Liver (tissue), 8 donors: ENCODE measurements at regions not wholly inside any gene's neighbourhood (a gene's known extent, or its start where the extent isn't known, plus 50 kb on each side); places are given as distances from the start of the nearest gene placed in this dataset.

Source experiments
- DNase-seq: peaks from one replicate; pipeline ENCODE4 v3.0.0-alpha.2; 2017; ENCODE audit warnings: low spot score
- H3K27ac ChIP-seq, 2 donors: one replicate each; pipeline ENCODE4 v1.7.0; 2013; ENCODE audit warnings: inconsistent platforms in 2 of 2, low read length in 2 of 2, control low read depth in 1 of 2, low read depth in 1 of 2, mild to moderate bottlenecking in 1 of 2
- H3K27me3 ChIP-seq, 4 donors: one replicate each; pipeline versions ENCODE4 v1.6.1 to v1.7.0; 2013; ENCODE audit warnings: low read length in 3 of 4, inconsistent platforms in 1 of 4, mild to moderate bottlenecking in 1 of 4, moderate library complexity in 1 of 4; ENCODE audit not compliant: control insufficient read depth in 4 of 4, insufficient read depth in 4 of 4
- H3K36me3 ChIP-seq, 4 donors: one replicate each; pipeline versions ENCODE4 v1.6.1 to v1.7.0; 2013; ENCODE audit warnings: low read length in 3 of 4, mild to moderate bottlenecking in 3 of 4, low read depth in 1 of 4, moderate library complexity in 1 of 4; ENCODE audit not compliant: control insufficient read depth in 4 of 4, insufficient read depth in 3 of 4
- H3K4me1 ChIP-seq, 4 donors: one replicate each; pipeline versions ENCODE4 v1.6.1 to v1.7.0; 2013; ENCODE audit warnings: low read length in 3 of 4, mild to moderate bottlenecking in 3 of 4, moderate library complexity in 1 of 4; ENCODE audit not compliant: control insufficient read depth in 4 of 4, insufficient read depth in 4 of 4
- H3K4me3 ChIP-seq, 3 donors: one replicate each; pipeline versions ENCODE4 v1.6.1 to v1.7.0; 2013; ENCODE audit warnings: low read length in 3 of 3, control low read depth in 1 of 3, low read depth in 1 of 3, mild to moderate bottlenecking in 1 of 3
- H3K9ac ChIP-seq, 2 donors: one replicate each; pipeline ENCODE4 v1.7.0; 2013; ENCODE audit warnings: low read length in 2 of 2, mild to moderate bottlenecking in 2 of 2, moderate library complexity in 2 of 2, control low read depth in 1 of 2, low read depth in 1 of 2
- H3K9me3 ChIP-seq, 4 donors: one replicate each; pipeline versions ENCODE4 v1.6.1 to v1.7.0; 2013; ENCODE audit warnings: low read length in 3 of 4; ENCODE audit not compliant: control insufficient read depth in 4 of 4
- ATF3 ChIP-seq: IDR thresholded peaks from 2 replicates; pipeline ENCODE4 v1.6.1; 2016; ENCODE audit warnings: antibody characterized with exemption
- CTCF ChIP-seq: fragments of 150-350 bp; IDR thresholded peaks from 2 replicates; pipeline ENCODE4 v1.5.1; 2017; ENCODE audit warnings: improper control_type of control experiment, low read depth, low read length; ENCODE audit not compliant: missing input control
- EGR1 ChIP-seq, 2 donors: IDR thresholded peaks; 2 replicates each; pipeline ENCODE4 v1.6.1; 2016 to 2018; ENCODE audit warnings: antibody characterized with exemption in 2 of 2, low read depth in 2 of 2
- FOXA1 ChIP-seq: IDR thresholded peaks from 2 replicates; pipeline ENCODE4 v1.6.1; 2016; ENCODE audit warnings: antibody characterized with exemption
- FOXA2 ChIP-seq: IDR thresholded peaks from 2 replicates; pipeline ENCODE4 v1.6.1; 2016; ENCODE audit warnings: antibody characterized with exemption
- GABPA ChIP-seq, 2 donors: IDR thresholded peaks in 1 of 2; conservative IDR thresholded peaks in 1 of 2; 2 replicates each; pipeline ENCODE4 v1.6.1; 2016; ENCODE audit warnings: antibody characterized with exemption in 2 of 2, mild to moderate bottlenecking in 1 of 2, moderate library complexity in 1 of 2
- HNF4A ChIP-seq, 2 donors: conservative IDR thresholded peaks; 2 replicates each; pipeline ENCODE4 v1.6.1; 2016; ENCODE audit warnings: antibody characterized with exemption in 2 of 2, mild to moderate bottlenecking in 2 of 2
- HNF4G ChIP-seq: IDR thresholded peaks from 2 replicates; pipeline ENCODE4 v1.6.1; 2016; ENCODE audit warnings: antibody characterized with exemption
- JUND ChIP-seq, 2 donors: IDR thresholded peaks; 2 replicates each; pipeline ENCODE4 v1.6.1; 2016; ENCODE audit warnings: antibody characterized with exemption in 2 of 2
- MAX ChIP-seq: IDR thresholded peaks from 2 replicates; pipeline ENCODE4 v1.6.1; 2016; ENCODE audit warnings: antibody characterized with exemption
- NR2F2 ChIP-seq: IDR thresholded peaks from 2 replicates; pipeline ENCODE4 v1.6.1; 2016; ENCODE audit warnings: antibody characterized with exemption
- RAD21 ChIP-seq, 2 donors: IDR thresholded peaks; 2 replicates each; pipeline ENCODE4 v1.6.1; 2016; ENCODE audit warnings: antibody characterized with exemption in 2 of 2, mild to moderate bottlenecking in 2 of 2
- REST ChIP-seq: IDR thresholded peaks from 2 replicates; pipeline ENCODE4 v1.6.1; 2016; ENCODE audit warnings: antibody characterized with exemption, mild to moderate bottlenecking
- RXRA ChIP-seq, 2 donors: IDR thresholded peaks; 2 replicates each; pipeline ENCODE4 v1.6.1; 2017 to 2018; ENCODE audit warnings: antibody characterized with exemption in 2 of 2, mild to moderate bottlenecking in 1 of 2
- SP1 ChIP-seq: IDR thresholded peaks from 2 replicates; pipeline ENCODE4 v1.6.1; 2018; ENCODE audit warnings: antibody characterized with exemption, mild to moderate bottlenecking
- TAF1 ChIP-seq: conservative IDR thresholded peaks from 2 replicates; pipeline ENCODE4 v1.6.1; 2016; ENCODE audit warnings: antibody characterized with exemption, mild to moderate bottlenecking
- YY1 ChIP-seq: IDR thresholded peaks from 2 replicates; pipeline ENCODE4 v1.6.1; 2016; ENCODE audit warnings: antibody characterized with exemption, mild to moderate bottlenecking
- ZBTB33 ChIP-seq: IDR thresholded peaks from 2 replicates; pipeline ENCODE4 v1.6.1; 2016; ENCODE audit warnings: antibody characterized with exemption
- WGBS: extraction: QIAGEN DNeasy Blood & Tissue Kit; methylation state at CpG from one replicate; pipeline ENCODE4 v1.1.7; 2013; 5-methylcytosine and 5-hydroxymethylcytosine counted together
- donor health status: healthy.
- donor health status: healthy.
- donor health status: healthy.
- donor health status: healthy.
- donor health status: healthy.

GRCh38 chr9:23636199-23636598 lies 189.8 kb downstream of the ELAVL2 start:
- Histone ChIP-seq H3K36me3 (no peaks in the 10 kb centered on the region), H3K27me3 (no peaks in the 10 kb centered on the region), H3K4me3 (no peak overlapping the region), H3K4me1 (no peaks in the 10 kb centered on the region), H3K9me3 (no peaks in the 10 kb centered on the region), H3K9ac (no peak overlapping the region), H3K27ac (no peak overlapping the region)
- WGBS, result 57% methylated on average over 2 of the region's 2 CpGs
- TF ChIP-seq FOXA1, result no peak
- no peak for TF ChIP-seq EGR1 (IDR thresholded peaks at IDR 0.05; ENCODE audit: low read depth in 2 of 2)
- no peak for TF ChIP-seq MAX
- TF ChIP-seq ZBTB33, result no peak
- TF ChIP-seq JUND (IDR thresholded peaks at IDR 0.05), result no peak
- no peak for TF ChIP-seq GABPA (IDR thresholded peaks at IDR 0.05 in 1 of 2, conservative IDR thresholded peaks at IDR 0.05 in 1 of 2)
- TF ChIP-seq HNF4A (conservative IDR thresholded peaks at IDR 0.05), result no peak
- DNase-seq, result no peak

GRCh38 chr9:23638011-23638410 lies 188.0 kb downstream of the ELAVL2 start:
- TF ChIP-seq SP1 (no peak), RAD21 (IDR thresholded peaks at IDR 0.05) (no peak), FOXA2 (no peak), EGR1 (IDR thresholded peaks at IDR 0.05; ENCODE audit: low read depth in 2 of 2) (no peak), RXRA (IDR thresholded peaks at IDR 0.05) (no peak), ZBTB33 (no peak), JUND (IDR thresholded peaks at IDR 0.05) (no peak), ATF3 (no peak), NR2F2 (no peak), HNF4G (no peak), MAX (no peak), YY1 (no peak), TAF1 (no peak), GABPA (IDR thresholded peaks at IDR 0.05 in 1 of 2, conservative IDR thresholded peaks at IDR 0.05 in 1 of 2) (no peak), CTCF (no peak), FOXA1 (no peak), HNF4A (conservative IDR thresholded peaks at IDR 0.05) (no peak), REST (no peak)
- DNase-seq, result no peak
- Histone ChIP-seq H3K4me1 (no peaks in the 10 kb centered on the region), H3K27me3 (no peaks in the 10 kb centered on the region), H3K9ac (no peak overlapping the region), H3K4me3 (no peak overlapping the region), H3K9me3 (no peaks in the 10 kb centered on the region), H3K36me3 (no peaks in the 10 kb centered on the region), H3K27ac (no peak overlapping the region)
- WGBS, result 79% methylated on average over 3 of the region's 3 CpGs
